GM12864 (cell line): ENCODE measurements at regions not wholly inside any gene's neighbourhood (a gene's known extent, or its start where the extent isn't known, plus 50 kb on each side); places are given as distances from the start of the nearest gene placed in this dataset.

ENCODE experiments used
- DNase-seq: peaks from one replicate; pipeline ENCODE4 v3.0.0-alpha.2; 2011; ENCODE audit warnings: low read depth
- H3K4me3 ChIP-seq: 2 replicates; pipeline ENCODE4 v1.5.1; 2011; ENCODE audit warnings: mild to moderate bottlenecking, low read depth, low read length, control low read depth
- TF ChIP-seq, protein P1 (sequence below): IDR thresholded peaks from 2 replicates; pipeline ENCODE4 v1.5.1; 2011; ENCODE audit warnings: low read depth, mild to moderate bottlenecking, moderate library complexity, low read length, control low read depth, inconsistent platforms; ENCODE audit errors: missing control alignments

DNA sequence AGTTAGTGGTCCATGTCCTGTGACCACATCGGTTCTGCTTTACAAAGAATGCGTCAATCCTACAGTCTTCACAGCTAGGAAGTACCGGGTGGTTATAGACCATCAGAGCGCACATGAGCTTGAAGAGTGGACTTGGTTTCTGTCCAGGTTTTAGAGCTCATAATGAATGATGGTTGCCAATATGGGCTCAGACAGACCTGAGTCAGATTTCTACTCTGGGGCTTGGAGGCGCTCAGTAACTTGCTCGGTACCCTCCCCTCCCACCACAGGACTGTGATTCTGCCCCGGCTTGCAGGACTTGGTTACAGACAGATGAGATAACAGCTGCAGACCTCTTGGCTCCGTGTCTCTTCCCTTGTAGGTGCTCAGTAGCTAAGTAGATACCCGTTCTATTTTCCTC is 284.7 kb downstream of the TSHZ3 start:
- H3K4me3 ChIP-seq, result no peak overlapping the region
- TF ChIP-seq, protein P1, sequence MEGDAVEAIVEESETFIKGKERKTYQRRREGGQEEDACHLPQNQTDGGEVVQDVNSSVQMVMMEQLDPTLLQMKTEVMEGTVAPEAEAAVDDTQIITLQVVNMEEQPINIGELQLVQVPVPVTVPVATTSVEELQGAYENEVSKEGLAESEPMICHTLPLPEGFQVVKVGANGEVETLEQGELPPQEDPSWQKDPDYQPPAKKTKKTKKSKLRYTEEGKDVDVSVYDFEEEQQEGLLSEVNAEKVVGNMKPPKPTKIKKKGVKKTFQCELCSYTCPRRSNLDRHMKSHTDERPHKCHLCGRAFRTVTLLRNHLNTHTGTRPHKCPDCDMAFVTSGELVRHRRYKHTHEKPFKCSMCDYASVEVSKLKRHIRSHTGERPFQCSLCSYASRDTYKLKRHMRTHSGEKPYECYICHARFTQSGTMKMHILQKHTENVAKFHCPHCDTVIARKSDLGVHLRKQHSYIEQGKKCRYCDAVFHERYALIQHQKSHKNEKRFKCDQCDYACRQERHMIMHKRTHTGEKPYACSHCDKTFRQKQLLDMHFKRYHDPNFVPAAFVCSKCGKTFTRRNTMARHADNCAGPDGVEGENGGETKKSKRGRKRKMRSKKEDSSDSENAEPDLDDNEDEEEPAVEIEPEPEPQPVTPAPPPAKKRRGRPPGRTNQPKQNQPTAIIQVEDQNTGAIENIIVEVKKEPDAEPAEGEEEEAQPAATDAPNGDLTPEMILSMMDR, result no peak
- DNase-seq, result no peak

DNA sequence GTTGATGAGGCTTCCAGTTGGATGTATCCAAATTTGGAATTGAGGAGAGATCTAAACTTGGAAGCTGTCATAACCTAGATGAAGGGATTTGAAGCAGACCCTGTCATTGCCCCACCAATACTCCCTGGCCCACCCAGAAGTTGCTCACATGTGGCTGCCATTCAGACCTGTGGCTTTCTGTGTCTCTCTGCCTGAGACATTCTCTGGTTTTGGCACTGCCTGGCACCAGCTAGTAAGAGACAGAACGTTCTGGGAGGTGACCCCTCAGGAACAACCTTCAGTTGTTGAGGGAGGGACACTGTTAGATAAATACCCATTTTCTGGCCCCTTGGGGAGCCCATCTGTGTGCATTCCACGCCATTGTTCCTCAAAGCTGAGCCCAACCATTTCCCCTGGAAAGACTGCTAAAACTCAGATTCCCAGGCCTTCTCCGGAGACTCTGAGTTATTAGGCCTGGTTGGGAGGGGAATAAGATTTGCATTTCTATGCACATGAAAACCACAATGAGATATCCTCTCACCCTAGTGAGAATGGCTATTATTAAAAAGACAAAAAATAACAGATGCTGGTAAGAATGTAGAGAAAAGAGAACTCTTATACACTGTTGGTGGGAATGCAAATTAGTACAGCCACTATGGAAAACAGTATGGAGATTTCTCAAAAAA is 290.4 kb downstream of the TSHZ3 start:
- DNase-seq, result no peak
- TF ChIP-seq, protein P1, result no peak
- H3K4me3 ChIP-seq, result no peak overlapping the region

DNA sequence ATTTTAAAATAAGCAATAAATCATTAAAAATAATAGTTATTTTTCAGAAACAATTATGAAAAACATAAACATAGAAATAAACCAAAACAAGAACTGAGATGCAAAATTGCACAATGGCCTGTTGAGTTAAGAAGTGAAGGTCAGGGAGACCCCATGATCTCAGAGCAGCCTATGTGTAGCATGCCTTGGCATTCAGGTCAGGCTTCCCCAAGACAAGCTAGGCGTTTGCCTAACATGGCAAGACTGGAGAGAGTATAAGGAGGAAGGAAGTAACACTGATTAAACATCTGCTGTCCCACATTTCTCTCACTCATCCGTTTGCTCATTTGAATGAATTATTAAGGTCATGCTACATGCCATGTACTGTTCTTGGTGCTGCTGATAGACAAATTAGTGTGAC is 291.8 kb downstream of the TSHZ3 start:
- H3K4me3 ChIP-seq, result no peak overlapping the region
- DNase-seq, result no peak
- TF ChIP-seq, protein P1, result no peak

DNA sequence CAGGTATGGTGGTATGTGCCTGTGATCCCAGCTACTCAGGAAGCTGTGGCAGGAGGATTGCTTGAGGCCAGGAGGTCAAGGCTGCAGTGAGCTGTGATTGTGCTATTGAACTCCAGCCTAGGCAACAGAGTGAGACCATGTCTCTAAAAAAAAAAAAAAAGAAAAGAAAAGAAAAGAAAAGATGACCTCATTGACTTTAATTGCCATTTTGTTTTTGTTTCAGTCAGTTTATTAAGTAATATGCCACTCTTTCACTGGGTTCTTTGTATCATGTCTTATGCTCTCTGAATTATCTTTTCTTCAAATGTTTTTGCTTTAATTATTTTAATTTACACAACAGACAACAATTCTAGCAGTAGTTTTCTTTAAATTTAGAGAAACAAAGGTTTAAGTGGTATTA is 293.8 kb downstream of the TSHZ3 start:
- TF ChIP-seq, protein P1, result no peak
- DNase-seq, result no peak
- no peak overlapping the region for H3K4me3 ChIP-seq

DNA sequence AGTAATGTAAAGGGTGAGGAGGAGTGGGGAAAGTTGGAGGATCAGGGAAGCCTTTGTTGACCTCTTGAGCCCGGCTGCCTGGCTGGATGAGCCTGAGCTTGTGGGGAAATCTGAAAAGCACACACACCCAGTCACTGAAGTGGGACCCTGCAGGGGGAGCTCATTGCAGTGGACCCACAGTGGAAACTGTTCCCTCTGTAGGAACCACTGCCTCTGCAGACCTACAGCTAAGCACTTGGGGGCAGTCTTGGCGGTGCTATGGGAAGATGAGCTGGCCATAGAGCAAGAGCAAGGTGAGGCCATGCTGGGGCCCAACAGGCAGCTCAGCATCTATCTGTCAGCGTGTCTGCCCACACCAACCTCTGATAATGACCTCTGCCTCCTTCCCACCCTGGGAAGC is 294.8 kb downstream of the TSHZ3 start:
- TF ChIP-seq, protein P1, result no peak
- no peak for DNase-seq
- no peak overlapping the region for H3K4me3 ChIP-seq

DNA sequence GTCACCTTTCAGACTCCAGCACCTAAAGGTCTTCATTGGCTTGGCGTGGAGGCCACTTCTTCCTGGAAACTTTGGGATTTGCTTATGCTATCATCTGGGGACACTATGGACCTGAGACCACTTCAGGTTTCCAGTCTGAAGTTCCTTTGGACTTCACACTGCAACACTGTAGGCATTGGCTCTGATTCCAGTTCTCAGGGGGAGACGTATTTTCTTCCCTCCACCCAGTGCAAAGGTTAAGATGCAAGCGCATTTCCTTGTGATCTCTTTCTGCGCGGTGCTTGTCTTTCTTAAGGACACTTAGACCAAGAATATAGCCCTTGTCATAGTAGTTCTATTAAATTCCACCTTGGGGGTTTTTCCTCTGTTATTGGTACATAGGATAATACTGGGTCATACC is 299.8 kb downstream of the TSHZ3 start:
- no peak overlapping the region for H3K4me3 ChIP-seq
- DNase-seq, result no peak
- TF ChIP-seq, protein P1, result no peak

DNA sequence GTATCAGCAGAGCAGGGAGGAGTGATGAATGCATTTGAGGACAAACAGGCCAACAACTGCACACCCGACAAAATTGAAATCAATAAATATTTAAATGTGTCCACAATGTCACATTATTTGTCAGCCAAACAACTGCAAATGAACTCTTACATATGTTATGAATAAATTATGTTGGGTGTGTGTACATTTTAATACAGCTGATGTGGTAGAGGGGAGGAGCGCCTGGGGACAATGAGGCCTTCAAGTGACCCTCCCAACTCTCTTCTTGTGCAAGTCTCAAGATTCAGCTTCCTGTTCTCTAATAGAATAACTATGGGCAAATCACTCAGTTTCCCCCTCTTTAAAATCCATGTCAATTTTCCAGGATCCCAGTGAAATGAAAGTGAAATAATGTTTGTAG is 303.2 kb downstream of the TSHZ3 start:
- no peak for DNase-seq
- H3K4me3 ChIP-seq, result no peak overlapping the region
- TF ChIP-seq, protein P1, result no peak
